ENCODE measurements at regions not wholly inside any gene's neighbourhood (a gene's known extent, or its start where the extent isn't known, plus 50 kb on each side); places are given as distances from the start of the nearest gene placed in this dataset.

DNA sequence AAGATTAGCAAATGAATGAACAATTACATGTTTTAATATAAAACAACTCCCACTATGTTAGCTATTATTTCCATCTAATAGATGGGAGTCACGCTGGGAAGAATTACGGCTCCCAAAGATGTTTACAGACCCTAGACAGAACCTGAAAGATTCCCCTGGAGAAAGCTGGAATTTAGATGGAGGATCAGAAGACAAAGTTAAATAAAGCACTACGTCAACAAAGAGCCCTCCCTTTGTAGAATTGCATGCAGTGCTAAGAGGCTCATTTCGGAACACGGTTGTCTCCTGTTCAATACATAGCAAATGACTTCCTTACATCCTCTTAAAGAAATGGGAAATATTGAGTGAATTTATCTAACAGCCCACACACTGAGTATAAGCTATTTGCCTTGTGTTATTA lies 328.3 kb downstream of the CBLN4 start:
- no peak overlapping the region for H3K4me2 ChIP-seq
- ChIA-PET POLR2A (ENCODE audit: unreplicated experiment) (no interaction called here), CTCF (no interaction called here)
- H2AFZ ChIP-seq: no peak overlapping the region
- H3K9me3 ChIP-seq (ENCODE audit: insufficient read depth, low read depth): no peaks in the 10 kb centered on the region
- no peaks in the 10 kb centered on the region for H3F3A ChIP-seq (ENCODE audit: insufficient read depth, low read depth)
- H3K9me2 ChIP-seq (ENCODE audit: insufficient read depth): no peaks in the 10 kb centered on the region
- no peak overlapping the region for H3K27ac ChIP-seq
- H3K36me3 ChIP-seq (ENCODE audit: low read depth): no peaks in the 10 kb centered on the region
- 0 out of 2 replicates have a peak, but pooled peaks cover 9% of the 10 kb centered on the region for H3K27me3 ChIP-seq (ENCODE audit: insufficient read depth, low read depth)
- no peak overlapping the region for H3K4me3 ChIP-seq
- TF ChIP-seq EZH2 (IDR thresholded peaks at IDR 0.05; ENCODE audit: low read depth): no peak
- no peak for TF ChIP-seq CTCF (conservative IDR thresholded peaks at IDR 0.05)
- H3K79me2 ChIP-seq (ENCODE audit: low read depth): no peaks in the 10 kb centered on the region
- H3K4me1 ChIP-seq (replicated peaks; ENCODE audit: insufficient read depth): no peaks in the 10 kb centered on the region
- no peaks in the 10 kb centered on the region for H4K20me1 ChIP-seq (ENCODE audit: insufficient read depth)
- no peak for DNase-seq
- no TSS peak for BruUV-seq (replicated peaks)
- intact Hi-C loops (cut with micrococcal nuclease; ENCODE audit: unreplicated experiment): no loop called here

- Histone ChIP-seq H3K27me3 (ENCODE audit: insufficient read depth, low read depth) (0 out of 2 replicates have a peak, but pooled peaks cover 9% of the 10 kb centered on the region), H3K9me3 (ENCODE audit: insufficient read depth, low read depth) (no peaks in the 10 kb centered on the region), H3K79me2 (ENCODE audit: low read depth) (no peaks in the 10 kb centered on the region), H3K36me3 (ENCODE audit: low read depth) (no peaks in the 10 kb centered on the region), H4K20me1 (ENCODE audit: insufficient read depth) (no peaks in the 10 kb centered on the region), H3F3A (ENCODE audit: insufficient read depth, low read depth) (no peaks in the 10 kb centered on the region), H3K4me1 (replicated peaks; ENCODE audit: insufficient read depth) (no peaks in the 10 kb centered on the region), H3K9me2 (ENCODE audit: insufficient read depth) (no peaks in the 10 kb centered on the region), H3K4me2 (no peak overlapping the region), H3K27ac (no peak overlapping the region), H3K4me3 (no peak overlapping the region), H2AFZ (no peak overlapping the region)
- intact Hi-C loops (cut with micrococcal nuclease; ENCODE audit: unreplicated experiment): no loop called here
- ChIA-PET POLR2A (ENCODE audit: unreplicated experiment) (no interaction called here), CTCF (no interaction called here)
- no peak for TF ChIP-seq CTCF (conservative IDR thresholded peaks at IDR 0.05)
- no peak for TF ChIP-seq EZH2 (IDR thresholded peaks at IDR 0.05; ENCODE audit: low read depth)
- BruUV-seq (replicated peaks): no TSS peak
- DNase-seq: no peak
These were observed 329.2 kb downstream of the CBLN4 start for GRCh38 chr20:55676097-55676496.

GRCh38 chr20:55668631-55669030 lies 336.7 kb downstream of the CBLN4 start:
- Histone ChIP-seq H3K27me3 (ENCODE audit: insufficient read depth, low read depth) (peaks cover 23% of the 10 kb centered on the region), H3K4me1 (replicated peaks; ENCODE audit: insufficient read depth) (no peaks in the 10 kb centered on the region), H3K4me2 (no peak overlapping the region), H3K9me3 (ENCODE audit: insufficient read depth, low read depth) (no peaks in the 10 kb centered on the region), H2AFZ (no peak overlapping the region), H3F3A (ENCODE audit: insufficient read depth, low read depth) (no peaks in the 10 kb centered on the region), H3K27ac (no peak overlapping the region), H3K9me2 (ENCODE audit: insufficient read depth) (no peaks in the 10 kb centered on the region), H3K36me3 (ENCODE audit: low read depth) (no peaks in the 10 kb centered on the region), H4K20me1 (ENCODE audit: insufficient read depth) (no peaks in the 10 kb centered on the region), H3K79me2 (ENCODE audit: low read depth) (no peaks in the 10 kb centered on the region), H3K4me3 (no peak overlapping the region)
- intact Hi-C loops (cut with micrococcal nuclease; ENCODE audit: unreplicated experiment): no loop called here
- ChIA-PET CTCF (no interaction called here), POLR2A (ENCODE audit: unreplicated experiment) (no interaction called here)
- DNase-seq: no peak
- no TSS peak for BruUV-seq (replicated peaks)
- no peak for TF ChIP-seq EZH2 (IDR thresholded peaks at IDR 0.05; ENCODE audit: low read depth)
- no peak for TF ChIP-seq CTCF (conservative IDR thresholded peaks at IDR 0.05)

All from PC-9 (cell line).